Activated effector memory CD4-positive, alpha-beta T cell treated with anti-CD3 and anti-CD28 coated beads, Interleukin-2, amount 50 U/mL, for 16 hours (primary cell): ENCODE measurements at regions not wholly inside any gene's neighbourhood (a gene's known extent, or its start where the extent isn't known, plus 50 kb on each side); places are given as distances from the start of the nearest gene placed in this dataset.
"Not testable (repeated sequence)": the region's sequence is repeated elsewhere in the genome, so short reads cannot be mapped to it uniquely, and the experiment has no call there.

Experiments used
- DNase-seq: peaks from one replicate; pipeline ENCODE4 v3.0.0-alpha.2; 2020

GRCh38 chr12:40431169-40431568, 206.4 kb downstream of the LRRK2 start:
- DNase-seq: no peak

- DNase-seq: no peak
Measured at GRCh38 chr12:40435251-40435650, 210.5 kb downstream of the LRRK2 start.

- DNase-seq: no peak
Measured at GRCh38 chr12:40435951-40436350, 211.2 kb downstream of the LRRK2 start.

- DNase-seq: no peak
Measured at GRCh38 chr12:40436564-40436963, 211.8 kb downstream of the LRRK2 start.

GRCh38 chr12:40439771-40440492, 215.1 kb downstream of the LRRK2 start:
- no peak for DNase-seq

- DNase-seq: no peak
Measured at GRCh38 chr12:40444174-40444573, 219.4 kb downstream of the LRRK2 start.

GRCh38 chr12:40446385-40446784, 221.6 kb downstream of the LRRK2 start:
- no peak for DNase-seq

GRCh38 chr12:40448523-40448922, 223.7 kb downstream of the LRRK2 start:
- DNase-seq: not testable (repeated sequence)

GRCh38 chr12:40451661-40452060, 226.9 kb downstream of the LRRK2 start:
- no peak for DNase-seq

GRCh38 chr12:40464121-40464520, 228.1 kb upstream of the CNTN1 start:
- no peak for DNase-seq

GRCh38 chr12:40469736-40470135, 222.5 kb upstream of the CNTN1 start:
- DNase-seq: no peak

GRCh38 chr12:40473962-40474361, 218.3 kb upstream of the CNTN1 start:
- DNase-seq: no peak

GRCh38 chr12:40474630-40475029, 217.6 kb upstream of the CNTN1 start:
- no peak for DNase-seq

- DNase-seq: no peak
Measured at GRCh38 chr12:40499856-40500255, 192.4 kb upstream of the CNTN1 start.

- no peak for DNase-seq
Measured at GRCh38 chr12:40502322-40502721, 189.9 kb upstream of the CNTN1 start.

GRCh38 chr12:40505327-40505726, 186.9 kb upstream of the CNTN1 start:
- no peak for DNase-seq

- no peak for DNase-seq
Measured at GRCh38 chr12:40508421-40508820, 183.8 kb upstream of the CNTN1 start.

- DNase-seq: no peak
Measured at GRCh38 chr12:40511341-40511740, 180.9 kb upstream of the CNTN1 start.

GRCh38 chr12:40515041-40515816, 177.0 kb upstream of the CNTN1 start:
- no peak for DNase-seq

GRCh38 chr12:40522837-40523236, 169.4 kb upstream of the CNTN1 start:
- no peak for DNase-seq

GRCh38 chr12:40525054-40525453, 167.2 kb upstream of the CNTN1 start:
- DNase-seq: no peak

GRCh38 chr12:40534828-40535227, 157.4 kb upstream of the CNTN1 start:
- no peak for DNase-seq

GRCh38 chr12:40551466-40551865, 140.8 kb upstream of the CNTN1 start:
- DNase-seq: no peak

GRCh38 chr12:40552868-40553267, 139.4 kb upstream of the CNTN1 start:
- DNase-seq: no peak

- no peak for DNase-seq
Measured at GRCh38 chr12:40557980-40558379, 134.3 kb upstream of the CNTN1 start.
